HG02763 (cell line): ENCODE measurements at regions not wholly inside any gene's neighbourhood (a gene's known extent, or its start where the extent isn't known, plus 50 kb on each side); places are given as distances from the start of the nearest gene placed in this dataset.

ENCODE experiments used
- ATAC-seq: cut with Tn5 transposase; IDR thresholded peaks from one replicate; pipeline ENCODE4 v1.9.1; 2021; ENCODE audit warnings: mild to moderate bottlenecking, moderate library complexity; ENCODE audit not compliant: unreplicated experiment

DNA sequence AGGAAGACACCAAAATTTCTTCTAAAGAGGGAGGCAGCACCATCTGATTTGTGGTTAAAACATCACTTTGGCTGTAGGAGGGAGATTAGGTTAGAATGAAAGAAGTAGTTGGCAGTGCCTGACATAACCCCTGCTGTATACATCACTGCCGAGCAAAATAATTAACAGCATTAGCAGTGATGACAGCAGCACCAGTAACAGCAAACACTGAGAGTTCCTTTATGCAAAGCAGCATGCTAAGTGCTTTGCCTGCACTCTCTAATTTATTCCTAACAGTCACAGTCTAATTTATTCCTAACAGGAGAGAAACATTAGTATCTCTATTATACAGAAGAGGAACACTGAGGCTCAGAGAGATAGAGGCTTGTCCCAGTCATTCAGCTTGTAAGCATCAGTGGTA, 1469.7 kb downstream of the AACS start:
- no peak for ATAC-seq

DNA sequence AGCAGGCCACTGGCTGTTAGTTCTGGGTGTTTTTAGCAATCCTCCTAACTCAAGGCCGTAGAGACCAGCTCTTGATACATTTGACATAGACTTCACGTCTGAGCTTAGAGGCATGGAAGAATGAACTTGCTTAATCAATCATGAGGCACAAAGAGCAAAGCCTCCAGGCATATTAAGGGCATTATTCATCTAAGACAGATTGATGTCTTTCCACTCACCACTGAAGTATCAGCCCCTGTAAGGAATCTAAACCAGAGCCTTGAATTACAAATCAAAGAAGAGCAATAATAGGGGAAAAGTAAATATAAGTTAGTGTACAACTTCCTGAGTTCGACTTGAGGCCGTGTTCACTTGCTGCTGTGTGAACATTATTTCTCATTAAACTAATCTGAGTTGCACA, 1470.7 kb downstream of the AACS start:
- ATAC-seq: no peak

DNA sequence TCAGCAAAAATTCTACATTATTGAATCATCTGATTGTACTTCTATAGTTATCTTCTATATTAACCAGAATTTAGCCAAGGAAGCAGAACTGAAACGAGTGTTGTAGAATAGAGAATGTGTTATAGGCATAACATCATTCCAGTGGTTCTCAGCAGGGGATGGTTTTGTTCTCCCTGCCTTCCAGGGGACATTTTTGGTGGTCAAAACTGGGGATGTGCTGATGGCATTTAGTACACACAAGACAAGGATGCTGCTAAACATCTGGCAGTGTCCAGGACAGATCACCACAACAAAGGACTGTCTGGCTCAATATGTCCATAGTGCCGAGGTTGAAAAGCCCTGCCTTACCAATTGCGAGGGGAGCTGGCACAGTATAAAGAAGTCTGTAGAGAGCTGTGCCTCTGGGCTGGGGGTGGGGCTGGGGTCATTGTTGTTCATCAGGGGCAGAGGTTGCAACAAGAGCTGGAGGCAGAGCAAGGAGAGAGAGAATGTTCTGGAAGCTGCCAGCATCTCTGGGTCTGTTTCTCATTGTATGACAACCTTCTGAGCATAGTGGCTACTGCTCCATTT, 1472.8 kb downstream of the AACS start:
- ATAC-seq: no peak

DNA sequence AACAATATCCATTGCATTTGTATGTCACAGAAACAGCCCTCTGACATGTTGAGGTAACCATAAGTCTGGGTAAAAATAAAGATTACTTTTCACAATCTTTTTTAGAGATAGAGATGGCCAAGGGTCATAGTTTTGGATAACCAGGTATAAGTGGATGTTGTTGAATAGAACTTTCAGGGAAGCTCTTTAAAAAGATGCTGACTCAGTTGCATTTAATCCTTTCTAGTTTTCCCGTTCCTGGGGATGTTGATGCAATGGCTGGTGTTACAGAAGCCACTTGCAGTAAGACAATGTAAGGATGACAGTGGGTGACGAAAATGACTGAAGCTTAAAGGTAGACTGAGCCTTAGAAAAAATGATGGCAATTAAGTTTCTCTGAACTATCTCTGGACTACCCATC, 1473.7 kb downstream of the AACS start:
- no peak for ATAC-seq

DNA sequence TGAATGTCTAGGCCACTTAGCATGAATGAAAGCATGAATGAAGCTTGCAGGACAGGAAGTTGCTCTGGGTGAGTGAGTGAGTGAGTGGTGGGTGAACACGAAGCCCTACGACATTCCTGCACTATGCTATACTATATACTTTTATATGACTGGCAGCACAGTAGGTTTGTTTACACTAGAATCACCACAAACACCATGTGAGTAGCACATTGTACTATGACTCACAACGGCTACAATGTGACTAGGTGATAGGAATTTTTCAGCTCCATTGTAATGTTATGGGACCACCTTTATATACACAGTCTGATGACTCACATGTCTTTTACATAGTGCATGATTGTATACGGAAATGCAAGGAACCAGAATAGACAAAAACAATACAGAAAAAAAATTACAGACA, 1480.2 kb downstream of the AACS start:
- no peak for ATAC-seq

DNA sequence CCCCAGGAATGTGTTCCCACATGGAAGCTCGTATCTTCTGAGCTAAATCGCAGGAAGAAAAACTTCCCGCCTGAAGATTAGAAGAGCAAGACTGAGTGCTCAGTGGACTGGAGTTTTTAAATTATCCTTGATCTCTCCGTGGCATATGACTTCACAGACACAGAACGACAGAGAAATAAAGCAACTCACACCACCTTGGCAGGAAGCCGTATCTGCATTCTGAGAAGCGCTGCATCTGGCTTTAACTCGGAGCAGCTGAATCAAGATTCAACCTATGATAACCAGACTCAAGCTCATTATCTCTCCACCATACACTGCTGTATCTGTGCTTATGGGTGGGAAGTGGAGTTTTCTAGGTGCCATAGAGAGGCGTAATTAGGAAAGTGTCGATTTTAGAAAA, 1482.7 kb downstream of the AACS start:
- no peak for ATAC-seq

DNA sequence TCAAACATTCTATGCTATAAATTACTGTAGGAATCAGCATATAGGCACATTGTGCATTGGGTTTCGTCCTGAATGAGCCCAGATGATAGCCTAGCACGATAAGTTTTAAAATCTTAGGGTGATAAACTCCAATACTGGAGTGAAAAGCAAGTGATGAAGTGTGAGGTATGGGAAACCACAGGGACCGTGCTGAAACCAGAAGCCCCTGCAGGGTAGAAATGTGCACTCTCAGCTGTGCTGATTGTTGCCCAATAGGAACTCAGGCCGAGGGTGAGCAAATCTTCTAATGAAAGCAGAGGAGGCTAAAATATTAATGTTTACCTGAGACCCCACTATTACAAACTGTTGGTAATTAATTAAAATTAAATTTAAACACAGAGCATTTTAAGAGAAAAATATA, 1486.6 kb downstream of the AACS start:
- no peak for ATAC-seq

DNA sequence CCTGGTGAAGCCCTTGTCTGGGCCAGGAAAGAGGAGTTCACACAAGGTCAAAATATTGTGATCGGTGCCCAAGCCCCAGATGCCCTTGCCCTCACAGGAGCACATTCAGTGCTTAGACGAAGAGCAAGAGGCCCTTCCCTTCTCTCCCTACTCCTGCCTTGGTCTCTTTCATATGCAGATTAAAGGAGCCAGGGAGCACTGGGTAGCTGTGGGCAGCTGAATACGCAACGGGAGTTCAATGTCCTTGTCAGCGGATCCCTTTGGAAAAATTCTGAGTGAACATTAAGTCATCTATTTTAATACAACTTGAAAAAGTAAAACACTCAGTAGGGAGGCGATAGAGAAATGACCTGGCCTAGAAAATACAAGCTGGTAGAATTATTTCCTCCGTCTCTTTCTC, 1489.4 kb downstream of the AACS start:
- ATAC-seq: no peak

DNA sequence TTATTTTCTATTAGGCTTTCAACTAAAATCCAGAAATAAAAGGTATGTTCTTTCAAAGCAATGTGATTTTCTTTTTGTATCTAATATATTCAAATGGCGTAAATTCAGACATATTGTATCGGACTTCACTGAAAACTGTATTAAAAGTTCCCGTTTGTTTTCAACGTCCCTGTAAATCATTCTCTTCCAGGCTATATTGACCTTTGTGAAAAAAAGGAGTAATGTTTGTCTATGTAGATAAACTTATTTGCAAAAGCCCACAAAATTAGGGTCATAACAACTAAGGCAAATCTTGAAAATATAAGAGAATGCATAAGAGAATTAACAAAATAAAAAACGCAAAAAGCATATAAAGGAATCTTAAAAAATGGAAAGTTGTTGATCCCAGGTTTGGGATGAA, 1492.4 kb downstream of the AACS start:
- no peak for ATAC-seq

DNA sequence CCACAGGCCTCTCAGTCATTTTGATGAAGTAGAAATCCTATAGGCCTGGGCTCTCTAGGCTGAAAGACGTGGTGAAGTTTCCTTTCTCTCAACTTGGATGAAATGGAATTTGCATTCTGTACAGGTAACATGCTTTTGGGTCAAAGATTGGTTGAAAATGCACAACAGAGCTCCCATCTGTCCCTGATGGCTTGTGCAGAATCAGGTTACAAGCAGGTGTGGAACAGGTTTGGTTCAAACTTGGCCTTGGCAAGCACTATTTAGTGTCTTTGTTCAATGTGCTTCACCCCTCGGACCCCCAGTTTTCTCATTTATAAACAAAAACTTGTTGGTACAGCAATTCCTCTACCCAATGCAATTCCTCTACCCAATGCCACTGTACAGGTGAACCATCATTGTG, 1493.0 kb downstream of the AACS start:
- ATAC-seq: no peak

DNA sequence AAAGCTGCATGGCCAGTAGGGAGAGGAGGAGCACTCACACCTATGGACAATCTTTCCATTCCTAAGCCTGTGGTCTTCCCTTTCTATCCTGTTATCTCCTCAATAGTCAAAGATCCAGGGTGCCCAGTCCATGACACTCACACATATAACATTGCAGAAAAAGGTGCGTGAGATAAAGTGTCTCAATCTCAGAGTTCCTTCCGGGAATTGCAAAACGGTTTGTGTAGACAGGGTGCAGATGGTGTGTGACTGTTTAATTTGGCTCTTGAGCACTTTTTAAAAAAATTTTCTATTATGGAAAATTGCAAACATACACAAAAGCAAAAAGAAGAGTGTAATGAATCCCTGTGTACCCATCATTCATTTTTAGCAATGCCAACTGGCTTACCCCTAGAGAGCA, 1493.6 kb downstream of the AACS start:
- no peak for ATAC-seq

DNA sequence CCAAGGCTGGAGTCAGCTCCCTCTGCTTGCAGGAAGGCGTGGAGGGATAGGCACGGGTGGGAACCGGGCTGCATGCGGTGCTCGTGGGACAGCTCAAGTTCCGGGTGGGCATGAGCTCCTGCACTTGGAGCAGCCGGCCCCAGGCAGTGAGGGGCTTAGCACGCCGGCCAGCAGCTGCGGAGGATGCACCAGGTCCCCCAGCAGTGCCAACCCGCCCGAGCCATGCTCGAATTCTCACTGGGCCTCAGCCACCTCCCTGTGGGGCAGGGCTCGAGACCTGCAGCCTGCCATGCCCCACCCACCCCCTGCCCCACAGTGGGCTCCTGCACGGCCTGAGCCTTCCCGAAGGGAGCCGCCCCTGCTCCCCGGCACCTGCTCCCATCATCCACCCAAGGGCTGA, 1501.8 kb downstream of the AACS start:
- no peak for ATAC-seq

DNA sequence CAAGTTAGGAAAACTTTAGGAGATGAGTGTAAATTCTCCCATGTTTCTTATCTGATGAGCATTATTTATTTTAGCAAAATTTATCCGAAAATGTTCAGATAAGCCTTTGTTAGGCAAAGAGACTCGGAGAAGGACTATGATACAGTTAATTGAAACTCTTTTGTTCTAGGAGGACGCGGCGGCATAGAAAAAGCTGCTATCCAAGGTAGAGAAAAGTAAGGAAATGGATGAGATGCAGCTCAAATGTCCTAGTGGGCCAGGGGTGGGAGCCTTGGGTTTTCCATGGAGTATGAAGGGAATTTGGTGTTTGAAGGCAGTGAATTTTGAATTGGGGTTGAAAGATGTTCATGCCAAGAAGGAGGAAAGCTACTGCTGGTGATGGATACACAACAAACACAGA, 1504.5 kb downstream of the AACS start:
- ATAC-seq: no peak

DNA sequence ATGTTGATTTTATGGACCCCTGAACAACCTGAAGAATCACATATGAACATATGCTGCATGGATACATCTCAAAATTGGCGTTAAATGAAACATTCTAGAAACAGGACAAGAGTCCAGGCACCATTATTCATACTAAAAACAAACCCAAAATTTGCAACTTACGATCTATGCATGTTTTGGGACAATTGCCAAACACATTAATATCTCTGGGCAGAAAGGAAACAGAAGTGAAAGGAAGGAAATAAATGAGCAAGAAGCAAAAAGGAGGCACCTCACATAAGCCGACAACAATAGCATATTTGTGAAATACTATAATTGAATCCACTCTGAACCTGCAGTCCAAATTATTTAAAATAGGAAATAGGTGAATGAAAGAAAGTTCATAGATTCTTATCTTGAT, 1505.3 kb downstream of the AACS start:
- no peak for ATAC-seq

DNA sequence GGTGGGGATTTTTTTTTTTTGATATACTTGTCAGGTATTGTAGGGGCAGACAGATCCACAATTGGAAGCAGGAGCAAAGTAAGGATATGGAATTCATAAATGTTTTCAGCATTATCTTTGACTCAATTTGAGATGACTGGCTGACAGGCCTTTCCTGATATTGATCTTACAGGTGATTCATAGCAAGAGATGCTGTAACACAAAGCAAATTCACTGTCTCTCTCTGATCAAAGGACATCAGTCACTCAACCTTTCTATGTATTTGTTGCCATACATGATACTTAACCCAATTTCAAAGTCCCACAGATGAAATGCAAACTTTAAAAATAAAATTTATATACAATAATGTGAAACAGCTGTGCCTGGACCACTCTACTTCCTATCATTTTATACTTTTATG, 1506.9 kb downstream of the AACS start:
- no peak for ATAC-seq

DNA sequence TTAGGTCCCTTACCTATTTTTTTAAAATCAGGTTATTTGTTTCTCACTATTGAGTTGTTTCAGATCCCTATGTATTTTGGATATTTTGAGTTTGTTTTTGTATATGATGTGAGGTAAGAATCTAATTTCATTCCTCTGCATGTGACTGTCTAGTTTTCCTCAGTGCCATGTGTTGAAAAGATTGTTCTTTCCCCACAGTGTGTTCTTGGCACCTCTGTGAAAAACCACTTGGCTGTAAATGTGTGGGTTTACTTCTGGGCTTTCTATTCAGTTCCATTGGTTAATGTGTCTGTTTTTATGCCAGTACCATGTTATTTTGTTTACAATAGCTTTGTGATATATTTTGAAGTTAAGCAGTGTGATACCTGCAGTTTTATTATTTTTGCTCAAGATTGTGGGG, 1516.4 kb downstream of the AACS start:
- ATAC-seq: no peak

DNA sequence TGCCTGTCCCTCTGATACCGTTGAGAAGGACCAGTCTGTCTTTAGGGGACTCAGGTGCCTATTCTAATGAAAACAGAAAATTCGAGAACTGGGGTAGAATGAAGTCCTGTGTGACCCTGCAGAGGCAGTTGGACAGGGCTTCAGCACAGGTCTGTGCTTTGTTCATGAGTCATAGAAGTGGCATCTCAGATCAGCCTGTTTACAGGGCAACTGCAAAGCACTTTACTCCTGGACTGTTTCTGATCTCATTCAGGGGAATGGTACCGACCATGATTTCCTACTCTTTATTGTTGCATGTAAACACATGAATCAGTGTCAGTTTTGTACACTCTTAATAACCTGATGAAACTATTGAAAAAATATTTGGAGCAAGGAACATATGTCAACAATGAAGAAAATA, 1517.0 kb downstream of the AACS start:
- ATAC-seq: no peak

DNA sequence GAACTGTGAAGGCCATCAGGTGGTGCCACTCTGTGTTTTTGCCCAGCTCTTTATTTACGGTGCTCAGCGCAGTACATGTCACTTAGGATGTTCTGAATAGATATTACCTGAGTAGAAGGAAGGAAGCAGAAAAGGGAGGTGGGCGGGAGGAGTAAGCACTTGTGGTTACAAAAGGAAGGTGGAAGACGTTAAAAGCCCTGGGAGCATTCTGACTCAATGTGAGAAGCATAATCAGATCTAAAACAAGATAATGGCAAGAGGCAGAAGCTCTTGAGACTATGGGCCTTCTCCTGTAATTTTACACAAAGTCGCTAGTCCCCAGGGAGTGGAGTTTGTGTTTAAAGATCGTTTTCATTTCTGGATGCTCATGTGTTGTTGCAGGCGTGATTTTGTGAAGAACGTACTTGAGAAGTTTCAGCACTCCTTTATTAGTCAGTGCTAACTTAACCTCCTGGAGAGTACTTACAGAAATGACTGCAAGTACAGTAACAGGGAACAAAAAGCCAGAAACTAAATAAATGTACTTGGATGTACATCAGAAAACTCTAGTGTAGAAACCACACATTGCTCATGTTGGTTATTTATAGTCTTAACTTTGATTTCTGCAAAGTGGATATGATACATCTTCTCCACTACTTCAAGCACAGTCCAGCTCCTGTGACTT, 1523.5 kb downstream of the AACS start:
- ATAC-seq: no peak

DNA sequence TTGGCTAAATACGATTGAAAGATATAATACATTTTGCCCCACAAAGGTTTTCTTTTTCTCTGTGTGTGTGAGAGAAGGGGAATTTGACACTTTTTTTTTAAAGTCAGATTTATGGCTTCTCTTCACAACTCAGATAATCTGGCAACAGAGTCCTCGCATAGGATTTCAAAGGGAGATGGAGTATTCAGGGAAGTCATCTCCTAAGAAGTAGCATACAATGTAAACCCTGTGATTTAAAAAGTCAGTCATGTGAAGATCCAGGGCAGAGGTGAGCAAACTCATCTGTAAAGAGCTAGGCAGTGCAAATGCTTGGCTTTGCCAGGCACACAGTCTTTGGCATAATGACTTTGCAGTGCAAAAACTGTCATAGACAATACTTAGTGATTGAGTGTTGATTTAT, 1526.3 kb downstream of the AACS start:
- no peak for ATAC-seq

DNA sequence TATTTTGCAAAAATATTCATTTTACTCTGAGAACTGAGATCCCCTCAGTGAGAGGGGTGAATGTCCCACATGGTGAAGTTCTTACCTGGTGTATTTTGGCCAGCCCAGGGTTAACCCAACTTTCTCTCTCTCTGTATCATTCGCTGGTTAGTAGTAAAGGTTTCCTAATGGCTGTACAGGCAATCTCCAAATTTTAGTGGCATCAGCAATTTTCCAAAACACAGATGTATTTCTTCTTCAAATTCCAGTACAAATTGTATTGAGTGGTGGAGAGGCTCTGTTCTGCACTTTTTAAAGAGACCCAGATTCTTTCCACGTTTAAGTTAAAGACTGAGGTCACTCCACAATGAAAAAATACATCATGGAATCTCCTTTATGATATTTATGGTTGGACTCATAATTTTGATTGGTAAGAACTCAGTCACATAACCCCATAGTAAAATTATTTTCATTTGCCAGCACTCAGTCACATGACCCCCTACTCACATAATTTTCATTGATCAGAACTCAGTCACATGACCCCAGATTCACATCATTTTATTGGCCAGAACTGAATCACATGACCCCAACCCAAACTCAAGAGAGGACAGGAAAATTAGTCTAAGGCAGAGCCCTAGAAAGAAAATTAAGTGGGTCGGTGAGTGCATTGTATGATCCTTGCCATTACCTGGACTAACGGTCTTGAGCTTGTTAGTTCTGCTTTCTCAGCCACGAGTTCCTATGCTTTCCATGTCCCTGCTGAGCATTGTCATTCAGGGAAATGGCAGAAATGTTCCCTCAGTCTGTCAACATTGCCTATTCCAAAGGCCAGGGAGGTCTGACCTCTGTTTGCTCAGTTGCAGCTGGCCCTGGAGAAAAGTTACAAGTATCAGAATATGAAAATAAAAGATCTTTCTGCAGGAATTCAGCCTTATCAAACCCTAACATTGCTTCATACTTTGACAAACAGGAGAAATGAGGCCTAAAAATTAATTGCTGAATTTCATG, 1536.2 kb downstream of the AACS start:
- ATAC-seq: no peak

DNA sequence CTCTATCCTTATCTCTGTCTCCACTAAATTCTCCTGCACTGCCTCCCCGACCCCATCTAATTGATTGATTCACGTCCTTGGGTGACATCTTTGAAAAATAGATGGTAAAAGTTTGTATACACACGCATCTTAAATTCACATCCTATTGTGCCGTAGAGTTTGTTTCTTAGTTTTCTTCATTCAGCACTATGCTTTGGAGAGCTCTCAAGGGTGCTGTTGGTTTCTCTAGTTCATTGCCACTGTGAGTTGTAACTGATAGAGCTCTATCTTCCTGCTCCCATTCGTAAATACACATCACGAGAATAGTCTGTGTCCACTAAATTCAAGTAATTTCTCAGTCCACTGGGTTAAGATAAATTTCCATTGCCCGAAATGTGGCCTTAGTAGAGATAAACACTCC, 1537.4 kb downstream of the AACS start:
- no peak for ATAC-seq

DNA sequence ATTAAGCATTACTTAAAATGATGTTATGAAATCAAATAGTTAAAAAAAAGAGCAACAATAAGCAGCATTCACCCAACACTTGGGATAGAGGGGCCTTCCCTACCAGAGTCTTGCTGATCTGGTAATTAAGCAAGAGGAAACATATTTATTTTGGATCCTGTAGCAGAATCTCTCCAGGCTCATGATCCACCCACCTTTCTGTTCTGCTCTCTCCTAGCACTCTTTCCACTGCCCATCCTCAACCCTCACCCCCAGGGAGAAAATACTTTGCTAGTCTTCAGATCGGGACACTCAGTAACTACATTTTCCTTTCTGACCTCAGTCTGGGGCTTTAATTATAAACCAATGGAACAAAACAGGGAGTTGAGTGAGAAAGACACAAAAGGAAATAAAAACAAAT, 1541.9 kb downstream of the AACS start:
- no peak for ATAC-seq
